BE2C (cell line): ENCODE measurements at regions not wholly inside any gene's neighbourhood (a gene's known extent, or its start where the extent isn't known, plus 50 kb on each side); places are given as distances from the start of the nearest gene placed in this dataset.

Experiments used
- DNase-seq: peaks from one replicate; pipeline ENCODE4 v3.0.0-alpha.2; 2020
- H3K27me3 ChIP-seq: fragments of 250-450 bp; sonication (Bioruptor Pico); 2 replicates; pipeline ENCODE4 v1.5.1; 2020; ENCODE audit warnings: mild to moderate bottlenecking
- H3K36me3 ChIP-seq: fragments of 250-450 bp; sonication (Bioruptor Pico); 2 replicates; pipeline ENCODE4 v1.5.1; 2020; ENCODE audit warnings: mild to moderate bottlenecking
- H3K4me1 ChIP-seq: fragments of 250-450 bp; sonication (Bioruptor Pico); 2 replicates; pipeline ENCODE4 v1.5.1; 2020
- H3K4me3 ChIP-seq: 2 replicates; pipeline ENCODE4 v1.5.1; 2011; ENCODE audit warnings: low read depth, low read length
- H3K9me3 ChIP-seq: fragments of 250-450 bp; sonication (Bioruptor Pico); 2 replicates; pipeline ENCODE4 v1.5.1; 2020
- TF ChIP-seq, protein P1 (sequence below): IDR thresholded peaks from 2 replicates; pipeline ENCODE4 v1.5.1; 2012; ENCODE audit warnings: mild to moderate bottlenecking, low read depth, low read length

DNA sequence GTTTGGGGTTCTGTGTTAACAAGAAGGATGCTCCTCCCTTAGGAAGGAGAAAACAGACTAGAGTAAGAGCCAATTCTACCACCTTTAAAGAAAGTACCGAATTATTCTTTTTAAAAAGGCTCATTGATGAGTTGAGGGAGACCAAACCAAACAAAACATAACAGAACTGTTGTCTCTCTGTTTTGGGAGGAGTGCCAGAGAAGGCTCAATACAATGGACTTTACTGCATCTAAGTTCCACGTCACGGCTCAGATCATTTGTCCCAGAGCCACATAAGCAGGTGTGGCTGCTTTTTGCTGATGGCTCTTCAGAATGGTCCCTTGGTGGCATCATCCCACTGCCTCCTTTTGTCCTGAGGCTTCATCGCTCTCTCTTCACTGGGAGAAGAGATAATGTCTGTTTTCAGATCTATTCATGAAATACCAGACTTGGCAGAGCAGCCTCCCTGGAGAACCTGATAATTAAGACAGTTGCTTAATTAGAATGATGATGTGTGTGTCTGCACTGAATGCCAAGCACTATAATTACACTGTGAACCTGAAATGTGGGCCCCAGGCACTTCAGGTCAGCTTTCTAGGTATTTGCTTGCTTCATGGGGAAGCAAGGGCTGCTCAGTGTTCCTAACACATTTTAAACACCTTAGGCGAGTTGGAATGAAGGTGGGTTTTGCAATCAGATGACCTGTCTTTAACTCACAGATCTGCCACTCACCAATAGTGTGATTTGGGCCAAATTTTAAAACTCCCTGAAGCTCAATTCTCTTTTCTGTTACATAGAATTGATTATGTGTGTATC is 335.2 kb upstream of the MCTP2 start:
- Histone ChIP-seq H3K4me3 (no peak overlapping the region), H3K9me3 (no peaks in the 10 kb centered on the region), H3K36me3 (no peaks in the 10 kb centered on the region), H3K4me1 (no peaks in the 10 kb centered on the region), H3K27me3 (no peaks in the 10 kb centered on the region; the same call in 1 of the 2 replicates)
- DNase-seq: no peak
- TF ChIP-seq, protein P1, sequence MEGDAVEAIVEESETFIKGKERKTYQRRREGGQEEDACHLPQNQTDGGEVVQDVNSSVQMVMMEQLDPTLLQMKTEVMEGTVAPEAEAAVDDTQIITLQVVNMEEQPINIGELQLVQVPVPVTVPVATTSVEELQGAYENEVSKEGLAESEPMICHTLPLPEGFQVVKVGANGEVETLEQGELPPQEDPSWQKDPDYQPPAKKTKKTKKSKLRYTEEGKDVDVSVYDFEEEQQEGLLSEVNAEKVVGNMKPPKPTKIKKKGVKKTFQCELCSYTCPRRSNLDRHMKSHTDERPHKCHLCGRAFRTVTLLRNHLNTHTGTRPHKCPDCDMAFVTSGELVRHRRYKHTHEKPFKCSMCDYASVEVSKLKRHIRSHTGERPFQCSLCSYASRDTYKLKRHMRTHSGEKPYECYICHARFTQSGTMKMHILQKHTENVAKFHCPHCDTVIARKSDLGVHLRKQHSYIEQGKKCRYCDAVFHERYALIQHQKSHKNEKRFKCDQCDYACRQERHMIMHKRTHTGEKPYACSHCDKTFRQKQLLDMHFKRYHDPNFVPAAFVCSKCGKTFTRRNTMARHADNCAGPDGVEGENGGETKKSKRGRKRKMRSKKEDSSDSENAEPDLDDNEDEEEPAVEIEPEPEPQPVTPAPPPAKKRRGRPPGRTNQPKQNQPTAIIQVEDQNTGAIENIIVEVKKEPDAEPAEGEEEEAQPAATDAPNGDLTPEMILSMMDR: no peak

DNA sequence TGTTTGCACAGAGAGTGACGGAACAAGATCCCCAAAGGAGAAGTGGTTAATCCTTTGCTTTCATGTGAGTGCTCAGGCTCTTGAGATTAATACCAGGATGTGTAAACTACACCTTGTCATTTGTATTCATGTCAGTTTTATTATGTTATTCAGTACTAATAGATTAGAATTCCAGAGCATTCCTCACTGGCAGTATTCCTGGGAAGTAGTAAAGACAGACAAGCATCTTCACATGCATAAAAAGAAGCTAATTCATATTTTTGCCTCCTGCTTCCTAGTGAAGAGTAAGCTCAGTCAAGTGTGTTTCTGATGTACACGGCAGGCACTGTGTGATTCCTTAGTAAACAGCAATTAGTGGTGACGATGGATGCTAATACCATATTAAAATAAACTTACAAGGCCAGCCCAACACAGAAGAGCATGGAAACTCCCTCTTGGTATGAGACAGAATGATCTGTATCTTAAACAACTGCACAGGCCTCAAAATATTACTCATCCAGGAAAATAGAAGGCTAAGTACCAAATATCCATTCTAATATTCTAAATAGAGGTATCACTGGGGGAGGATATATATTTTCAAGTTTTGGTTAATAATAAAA is 336.8 kb upstream of the MCTP2 start:
- no peak overlapping the region for H3K4me3 ChIP-seq
- no peak for DNase-seq
- no peaks in the 10 kb centered on the region for H3K36me3 ChIP-seq
- TF ChIP-seq, protein P1: no peak
- H3K27me3 ChIP-seq: no peaks in the 10 kb centered on the region; the same call in 1 of the 2 replicates
- no peaks in the 10 kb centered on the region for H3K4me1 ChIP-seq
- no peaks in the 10 kb centered on the region for H3K9me3 ChIP-seq

- H3K27me3 ChIP-seq: no peaks in the 10 kb centered on the region
- TF ChIP-seq, protein P1: no peak
- no peaks in the 10 kb centered on the region for H3K9me3 ChIP-seq
- no peak overlapping the region for H3K4me3 ChIP-seq
- DNase-seq: no peak
- H3K4me1 ChIP-seq: no peaks in the 10 kb centered on the region
- H3K36me3 ChIP-seq: no peaks in the 10 kb centered on the region; the same call in 1 of the 2 replicates
Measured at GRCh38 chr15:93887151-93887550, 344.2 kb upstream of the MCTP2 start.

DNA sequence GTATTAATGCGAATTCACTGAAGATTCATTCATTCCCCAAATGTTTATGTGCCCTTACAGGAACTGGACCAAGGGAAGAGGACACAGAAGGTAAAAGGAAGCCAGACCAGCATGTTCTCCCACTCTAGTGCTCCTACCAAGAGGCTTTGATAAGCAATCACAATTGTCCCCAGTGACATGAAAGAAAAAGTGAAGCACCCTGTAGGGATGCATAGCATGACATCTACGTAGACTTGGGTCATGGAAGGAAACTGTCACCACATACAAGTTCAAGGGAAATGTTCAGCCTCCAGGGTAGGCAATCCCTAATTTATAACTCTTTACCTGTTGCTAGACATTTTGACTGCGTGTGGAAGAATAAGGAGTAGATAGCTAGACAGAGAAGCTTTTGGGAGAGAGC is 348.6 kb upstream of the MCTP2 start:
- no peak for DNase-seq
- no peaks in the 10 kb centered on the region for H3K27me3 ChIP-seq
- TF ChIP-seq, protein P1: no peak
- H3K4me3 ChIP-seq: no peak overlapping the region
- no peaks in the 10 kb centered on the region; the same call in 1 of the 2 replicates for H3K36me3 ChIP-seq
- H3K9me3 ChIP-seq: no peaks in the 10 kb centered on the region
- peaks cover 4% of the 10 kb centered on the region for H3K4me1 ChIP-seq

DNA sequence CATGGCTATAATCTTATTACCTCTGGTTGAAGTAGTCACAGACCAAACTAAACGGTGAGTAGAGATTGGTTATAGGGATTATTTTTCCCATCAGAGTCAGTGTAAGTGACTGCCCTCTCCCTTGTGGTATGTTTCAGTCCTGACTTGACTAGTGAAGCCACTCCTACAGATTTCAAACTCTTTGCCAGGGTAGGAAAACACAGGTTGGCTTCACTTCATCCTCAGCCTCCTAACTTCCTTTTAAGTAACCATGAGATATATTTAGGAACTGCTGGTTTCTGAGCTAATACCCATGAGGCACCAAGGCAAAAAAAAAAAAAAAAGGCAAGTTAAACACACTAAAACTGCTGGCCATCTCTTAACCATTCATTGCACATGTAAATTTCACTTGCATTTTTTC is 349.2 kb upstream of the MCTP2 start:
- no peaks in the 10 kb centered on the region; the same call in 1 of the 2 replicates for H3K36me3 ChIP-seq
- H3K4me3 ChIP-seq: no peak overlapping the region
- H3K4me1 ChIP-seq: peaks cover 4% of the 10 kb centered on the region
- H3K27me3 ChIP-seq: no peaks in the 10 kb centered on the region
- no peaks in the 10 kb centered on the region for H3K9me3 ChIP-seq
- TF ChIP-seq, protein P1: no peak
- DNase-seq: no peak

GRCh38 chr15:93881310-93881709 is 350.1 kb upstream of the MCTP2 start:
- Histone ChIP-seq H3K4me3 (no peak overlapping the region), H3K9me3 (no peaks in the 10 kb centered on the region), H3K36me3 (no peaks in the 10 kb centered on the region; the same call in 1 of the 2 replicates), H3K4me1 (peaks cover 4% of the 10 kb centered on the region), H3K27me3 (no peaks in the 10 kb centered on the region)
- TF ChIP-seq, protein P1: no peak
- DNase-seq: no peak
